GM21515 (cell line): ENCODE measurements at regions not wholly inside any gene's neighbourhood (a gene's known extent, or its start where the extent isn't known, plus 50 kb on each side); places are given as distances from the start of the nearest gene placed in this dataset.
"Not testable (repeated sequence)": the region's sequence is repeated elsewhere in the genome, so short reads cannot be mapped to it uniquely, and the experiment has no call there.

Experiments used
- ATAC-seq: cut with Tn5 transposase; IDR thresholded peaks from one replicate; pipeline ENCODE4 v1.9.1; 2021; ENCODE audit not compliant: unreplicated experiment

- no peak for ATAC-seq
These were observed 272.1 kb downstream of the OXSM start for GRCh38 chr3:26061947-26062346.

GRCh38 chr3:26064297-26064696 lies 274.4 kb downstream of the OXSM start:
- ATAC-seq = no peak

DNA sequence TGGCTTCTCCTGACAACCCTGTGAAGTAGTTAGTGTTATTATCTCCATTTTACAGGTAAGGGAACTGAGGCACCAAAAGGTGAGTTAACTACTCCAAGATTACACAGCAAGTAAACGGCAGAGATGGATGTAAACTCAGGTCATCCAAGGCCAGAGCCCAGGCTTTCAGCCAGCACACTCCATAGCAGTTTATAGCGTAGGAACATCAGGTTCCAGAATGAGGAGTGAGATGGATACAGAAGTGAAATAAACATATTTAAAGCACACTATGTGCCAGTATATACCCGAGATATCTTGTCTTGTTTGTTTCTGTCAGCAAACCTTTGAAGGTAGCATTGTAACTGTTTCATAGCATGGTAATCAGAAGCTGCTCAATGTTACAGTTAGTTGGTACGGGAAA lies 279.0 kb downstream of the OXSM start:
- ATAC-seq = no peak

DNA sequence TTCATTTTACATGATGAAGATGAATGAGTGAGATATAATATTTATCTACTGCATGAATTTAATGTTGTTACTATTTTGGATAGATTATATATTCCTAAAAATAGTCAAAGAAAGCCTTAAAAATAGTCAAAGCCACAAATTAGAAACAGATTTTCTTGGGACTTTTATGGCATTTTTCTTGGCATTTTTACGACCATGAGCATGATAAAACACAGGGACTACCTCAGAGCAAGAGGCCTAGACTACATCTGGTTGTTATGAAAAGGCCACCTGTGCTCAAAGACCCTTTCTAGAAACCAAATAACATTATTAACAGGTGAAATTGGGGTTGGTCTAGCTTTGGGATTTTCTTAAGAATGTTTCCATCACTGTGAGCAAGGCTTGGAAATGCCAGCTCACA lies 281.0 kb downstream of the OXSM start:
- ATAC-seq = no peak

DNA sequence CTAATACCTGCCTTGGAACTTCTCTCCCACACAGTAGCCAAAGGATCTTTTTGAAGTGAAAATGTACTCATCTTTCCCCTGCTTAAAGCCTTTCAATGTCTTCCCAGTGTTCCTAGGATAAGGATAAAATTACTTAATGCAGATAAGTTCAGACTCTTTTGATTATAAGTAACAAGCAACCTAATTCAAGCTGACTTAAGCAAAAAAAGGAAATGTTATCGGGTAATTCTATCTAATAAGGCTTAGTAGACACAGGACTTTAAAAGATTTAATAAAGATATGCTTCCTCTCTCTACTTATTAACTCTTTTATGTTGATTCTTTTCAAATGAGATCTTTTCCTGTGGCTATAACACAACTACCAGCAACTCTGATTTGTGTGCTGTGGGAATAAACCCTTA lies 284.2 kb downstream of the OXSM start:
- no peak for ATAC-seq

DNA sequence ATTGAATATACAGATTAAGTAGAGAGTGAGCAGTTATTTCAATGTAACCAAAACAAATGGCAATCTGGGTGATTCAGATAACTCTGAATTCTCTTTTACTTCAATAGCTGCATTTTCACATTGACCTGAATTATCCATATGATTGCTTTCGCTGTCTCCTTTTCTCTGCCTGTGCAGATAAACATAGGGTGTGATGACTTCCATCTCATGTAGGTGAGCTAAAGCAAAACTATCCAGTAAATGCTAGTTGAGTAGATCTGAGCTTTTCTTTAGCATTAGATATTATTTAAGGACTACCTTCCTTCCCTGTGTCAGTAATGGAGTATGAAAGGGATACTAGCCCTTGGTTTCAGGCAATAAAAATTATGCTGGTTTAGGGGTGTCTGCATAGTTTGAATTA lies 288.6 kb downstream of the OXSM start:
- ATAC-seq = no peak

GRCh38 chr3:26081166-26081565 lies 291.3 kb downstream of the OXSM start:
- no peak for ATAC-seq

GRCh38 chr3:26081806-26082205 lies 291.9 kb downstream of the OXSM start:
- no peak for ATAC-seq

GRCh38 chr3:26082911-26083310 lies 293.0 kb downstream of the OXSM start:
- ATAC-seq = no peak

DNA sequence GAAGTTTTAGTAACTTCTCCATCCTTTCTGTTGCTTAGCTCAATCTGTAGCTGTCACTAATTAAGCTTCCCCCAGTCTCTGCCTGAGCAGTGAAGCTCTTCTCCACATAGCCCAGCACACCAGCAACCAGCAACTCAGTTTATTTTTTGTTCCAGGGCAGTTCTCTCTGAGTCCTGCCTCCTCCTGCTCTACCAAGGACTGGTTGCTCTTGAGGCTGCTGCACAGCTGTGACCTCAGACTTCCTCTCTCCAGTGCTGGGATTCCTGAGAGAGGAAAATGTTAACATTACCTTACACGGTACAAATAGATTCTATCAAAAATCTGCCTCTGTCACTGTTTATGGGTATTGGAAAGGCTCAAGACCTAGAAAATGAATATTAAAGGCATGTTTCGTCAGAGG lies 294.7 kb downstream of the OXSM start:
- no peak for ATAC-seq

DNA sequence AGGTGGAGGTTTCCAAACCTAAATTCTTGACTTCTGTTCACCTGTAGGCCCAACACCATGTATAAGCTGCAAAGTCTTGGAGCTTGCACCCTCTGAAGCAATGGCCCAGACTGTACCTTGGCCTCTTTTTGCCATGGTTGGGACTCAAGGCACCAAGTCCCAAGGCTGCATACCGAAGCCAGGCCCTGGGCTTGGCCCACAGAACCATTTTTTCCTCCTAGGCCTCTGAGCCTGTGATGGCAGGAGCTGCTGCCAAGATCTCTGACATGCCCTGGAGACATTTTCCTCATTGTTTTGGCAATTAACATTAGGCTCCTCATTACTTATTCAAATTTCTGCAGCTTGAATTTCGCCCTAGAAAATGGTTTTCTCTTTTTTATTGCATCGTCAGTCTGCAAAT lies 297.9 kb downstream of the OXSM start:
- no peak for ATAC-seq

DNA sequence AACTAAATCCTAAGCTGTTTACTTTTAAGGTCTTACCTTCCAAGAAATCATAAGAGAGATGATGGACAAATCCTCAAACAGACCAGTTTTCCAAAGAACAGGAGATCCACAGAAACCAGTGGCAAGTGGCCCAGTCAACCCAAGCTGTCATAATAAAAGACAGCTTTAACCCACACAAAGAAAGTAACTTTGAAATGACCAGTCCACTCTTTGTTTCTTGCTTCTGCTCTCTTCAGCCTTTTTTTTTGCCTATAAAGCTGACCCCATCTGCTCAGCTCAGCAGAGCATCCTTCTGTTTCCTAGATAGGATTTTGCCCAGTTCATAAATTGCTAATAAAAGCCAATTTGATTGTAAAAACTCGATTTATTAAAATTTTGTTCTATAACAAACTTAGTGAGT lies 299.4 kb downstream of the OXSM start:
- no peak for ATAC-seq

DNA sequence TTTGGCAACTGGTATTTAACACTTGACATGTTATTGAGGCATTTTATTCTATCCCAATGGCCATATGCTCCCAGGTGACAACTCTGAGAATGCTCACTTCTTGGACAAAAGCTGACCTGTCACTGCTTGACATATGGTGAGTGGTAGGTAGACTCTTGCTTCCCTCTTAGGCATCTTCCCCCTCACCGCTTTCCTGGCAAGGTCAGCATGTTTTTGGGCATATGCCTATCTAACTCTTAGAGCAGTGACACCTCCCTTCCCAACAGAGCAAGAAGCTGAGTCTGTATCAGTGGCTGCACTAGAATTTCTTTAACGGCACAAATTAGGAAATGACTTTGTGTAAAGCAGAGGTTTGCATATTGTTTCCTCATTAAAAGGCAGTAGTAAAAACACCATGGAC lies 300.7 kb downstream of the OXSM start:
- no peak for ATAC-seq

DNA sequence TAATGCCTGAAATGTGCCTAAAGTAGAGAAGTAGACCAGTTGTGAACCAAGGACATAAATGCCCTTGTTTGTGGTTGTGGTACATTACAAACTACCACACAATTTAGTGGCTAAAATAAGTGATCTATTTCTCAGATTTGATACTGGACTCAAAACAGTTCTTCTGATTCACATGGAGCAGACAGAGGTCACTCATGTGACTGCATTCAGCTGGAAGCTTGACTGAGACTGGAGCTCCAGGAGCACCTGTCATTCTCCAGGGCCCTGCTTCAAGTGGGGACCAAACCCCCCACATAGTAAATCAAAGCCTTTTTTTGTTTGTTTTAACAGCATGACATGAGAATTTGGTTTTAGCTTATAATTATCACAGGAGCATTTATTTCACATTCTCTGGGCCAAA lies 301.2 kb downstream of the OXSM start:
- ATAC-seq = no peak

- no peak for ATAC-seq
These were observed 301.7 kb downstream of the OXSM start for GRCh38 chr3:26091626-26092025.

DNA sequence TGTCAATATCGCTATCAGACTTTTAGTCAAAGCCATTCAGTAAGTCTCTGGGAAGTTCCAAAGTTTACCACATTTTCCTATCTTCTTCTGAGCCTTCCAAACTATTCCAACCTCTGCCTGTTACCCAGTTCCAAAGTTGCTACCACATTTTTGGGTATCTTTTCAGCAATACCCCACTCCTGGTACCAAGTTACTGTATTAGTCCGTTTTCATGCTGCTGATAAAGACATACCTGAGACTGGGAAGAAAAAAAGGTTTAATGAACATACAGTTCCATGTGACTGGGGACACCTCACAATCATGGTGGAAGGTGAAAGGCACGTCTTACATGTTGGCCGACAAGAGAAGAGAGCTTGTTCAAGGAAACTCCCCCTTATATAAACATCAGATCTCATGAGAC lies 307.2 kb downstream of the OXSM start:
- ATAC-seq = not testable (repeated sequence)

DNA sequence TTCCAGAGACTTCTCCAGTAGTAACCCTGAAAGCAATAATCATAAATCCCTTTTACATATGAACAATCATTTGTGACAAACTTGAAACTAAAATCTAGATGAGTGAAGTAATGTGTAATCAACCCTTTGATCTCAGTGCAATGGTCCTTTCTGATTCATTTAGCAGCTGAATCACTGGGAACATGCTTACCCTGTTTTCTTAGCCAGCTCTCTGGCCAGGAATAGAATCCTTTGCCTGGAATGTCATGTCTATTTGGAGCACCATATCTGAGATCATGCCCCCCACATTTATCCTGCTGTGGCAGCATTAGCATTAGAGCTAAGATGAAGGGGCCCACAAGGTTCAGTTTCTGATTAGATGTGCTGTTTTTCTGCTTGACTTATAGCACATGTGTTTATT lies 309.8 kb downstream of the OXSM start:
- ATAC-seq = no peak

GRCh38 chr3:26100176-26100575 lies 310.3 kb downstream of the OXSM start:
- no peak for ATAC-seq

DNA sequence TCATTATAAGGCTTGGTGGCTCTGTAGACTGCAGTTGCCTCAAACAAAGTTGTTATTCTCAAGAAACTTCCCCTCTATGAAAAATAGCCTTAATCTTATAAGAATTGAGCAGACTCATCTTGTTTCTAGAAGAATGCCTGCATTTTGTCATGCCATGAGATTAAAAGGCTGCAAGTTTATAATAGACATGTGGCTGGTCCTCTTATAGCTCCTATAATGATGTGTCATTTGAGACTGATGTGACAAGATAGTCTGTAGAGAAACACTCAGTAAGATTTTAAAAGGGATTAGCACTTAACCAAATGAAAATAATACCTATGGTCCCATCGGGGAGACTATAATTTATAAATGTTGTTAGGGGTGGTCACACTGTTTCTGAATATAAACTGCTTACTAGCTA lies 312.5 kb downstream of the OXSM start:
- ATAC-seq = no peak

GRCh38 chr3:26104851-26105251 lies 315.0 kb downstream of the OXSM start:
- no peak for ATAC-seq

GRCh38 chr3:26105261-26105660 lies 315.4 kb downstream of the OXSM start:
- ATAC-seq = no peak

DNA sequence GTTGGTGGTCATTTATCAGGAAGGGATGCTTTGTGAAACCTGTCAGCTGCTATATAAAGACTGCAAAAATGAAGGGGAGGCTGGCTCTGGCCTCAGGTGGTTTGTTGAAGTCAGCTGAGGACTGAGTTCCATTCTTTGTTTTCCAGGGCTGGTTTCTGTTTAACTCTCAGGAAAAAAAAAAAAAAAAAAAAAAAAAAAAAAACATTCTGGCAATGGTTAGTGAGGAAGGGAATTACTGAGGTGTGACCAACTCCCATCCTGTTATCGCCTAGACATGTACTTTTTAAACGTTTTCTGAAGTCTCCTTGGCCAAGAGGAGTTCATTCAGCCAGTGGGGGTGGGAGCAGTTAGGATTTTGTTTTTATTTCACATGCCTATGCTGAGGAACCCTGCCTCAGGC lies 316.3 kb downstream of the OXSM start:
- no peak for ATAC-seq

DNA sequence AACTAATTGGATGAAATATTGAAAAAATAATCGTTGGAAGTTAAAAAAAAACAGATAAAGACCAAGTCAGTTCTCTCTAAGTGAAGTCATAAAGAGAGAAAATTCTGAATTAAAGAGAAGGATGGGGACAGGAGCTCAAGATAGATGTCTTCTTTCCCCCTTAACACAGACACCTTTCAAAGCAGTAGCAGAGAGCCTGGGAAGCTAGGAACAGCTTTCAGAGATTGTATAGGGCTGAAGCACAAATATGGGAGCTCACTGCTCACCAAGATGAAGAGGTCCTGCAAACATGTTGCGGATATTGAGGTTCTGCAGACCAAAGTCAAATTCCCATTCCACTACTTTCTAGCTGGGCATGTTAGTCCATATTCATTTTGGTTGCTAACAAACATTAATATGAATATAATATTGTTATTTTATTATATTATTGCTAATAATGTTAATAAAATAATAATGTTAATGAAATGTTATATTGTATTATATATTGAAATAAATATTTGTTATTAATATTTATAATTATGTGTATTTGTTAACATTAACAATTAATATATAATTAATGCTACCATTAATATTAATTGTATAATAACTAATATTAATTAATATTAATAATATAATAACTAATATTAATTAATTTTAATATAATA lies 319.1 kb downstream of the OXSM start:
- ATAC-seq = no peak

DNA sequence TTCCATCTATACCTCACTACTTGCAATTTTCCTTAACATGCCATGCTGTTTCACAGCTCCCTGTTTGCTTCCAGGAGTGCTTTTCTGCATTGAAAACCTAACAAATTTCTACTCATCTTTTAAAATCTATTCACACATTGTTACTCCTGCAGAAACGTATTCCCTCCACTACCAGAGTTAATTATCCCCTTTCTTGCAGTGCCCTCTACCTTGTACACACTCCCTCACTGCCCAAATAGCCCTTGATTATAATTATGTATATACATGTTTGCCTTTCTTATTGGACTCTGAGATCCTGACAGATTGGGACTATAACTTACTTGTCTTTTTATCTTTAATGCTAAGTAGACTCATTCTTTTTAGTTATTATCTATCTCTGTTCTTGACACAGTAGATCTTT lies 325.0 kb downstream of the OXSM start:
- ATAC-seq = no peak
